PC-3 (cell line): ENCODE measurements at regions not wholly inside any gene's neighbourhood (a gene's known extent, or its start where the extent isn't known, plus 50 kb on each side); places are given as distances from the start of the nearest gene placed in this dataset.

Experiments used
- EZH2 ChIP-seq: fragments of 300-600 bp; sonication (generic); IDR thresholded peaks from one replicate; pipeline ENCODE4 v1.6.1; 2017; ENCODE audit warnings: antibody characterized with exemption, mild to moderate bottlenecking, low read length; ENCODE audit not compliant: unreplicated experiment
- TF ChIP-seq, protein P1 (sequence below): fragments of 300-600 bp; sonication (generic); conservative IDR thresholded peaks from 2 replicates; pipeline ENCODE4 v1.5.1; 2017; ENCODE audit warnings: antibody characterized with exemption, low read depth, mild to moderate bottlenecking, low read length

DNA sequence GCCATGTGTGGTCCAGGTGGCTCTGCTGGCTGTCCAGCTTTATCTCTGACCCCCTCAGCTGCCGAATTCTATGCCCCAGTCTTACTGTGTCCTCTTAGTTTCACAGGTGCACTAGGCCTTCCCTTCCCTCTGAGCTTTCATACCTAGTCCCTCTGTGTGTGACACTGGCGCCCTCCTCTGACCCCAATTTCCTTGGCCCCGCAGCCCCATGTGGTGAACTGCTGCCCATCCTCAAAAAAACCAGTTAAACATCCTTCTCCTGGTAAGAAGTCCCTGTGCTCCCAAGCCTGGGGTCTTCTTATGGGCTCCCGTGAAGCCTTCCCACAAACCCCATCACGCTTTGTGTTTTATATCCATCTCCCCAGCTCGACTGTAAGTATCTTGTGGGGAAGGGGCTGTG is 93.9 kb upstream of the TSPAN2 start:
- TF ChIP-seq, protein P1, sequence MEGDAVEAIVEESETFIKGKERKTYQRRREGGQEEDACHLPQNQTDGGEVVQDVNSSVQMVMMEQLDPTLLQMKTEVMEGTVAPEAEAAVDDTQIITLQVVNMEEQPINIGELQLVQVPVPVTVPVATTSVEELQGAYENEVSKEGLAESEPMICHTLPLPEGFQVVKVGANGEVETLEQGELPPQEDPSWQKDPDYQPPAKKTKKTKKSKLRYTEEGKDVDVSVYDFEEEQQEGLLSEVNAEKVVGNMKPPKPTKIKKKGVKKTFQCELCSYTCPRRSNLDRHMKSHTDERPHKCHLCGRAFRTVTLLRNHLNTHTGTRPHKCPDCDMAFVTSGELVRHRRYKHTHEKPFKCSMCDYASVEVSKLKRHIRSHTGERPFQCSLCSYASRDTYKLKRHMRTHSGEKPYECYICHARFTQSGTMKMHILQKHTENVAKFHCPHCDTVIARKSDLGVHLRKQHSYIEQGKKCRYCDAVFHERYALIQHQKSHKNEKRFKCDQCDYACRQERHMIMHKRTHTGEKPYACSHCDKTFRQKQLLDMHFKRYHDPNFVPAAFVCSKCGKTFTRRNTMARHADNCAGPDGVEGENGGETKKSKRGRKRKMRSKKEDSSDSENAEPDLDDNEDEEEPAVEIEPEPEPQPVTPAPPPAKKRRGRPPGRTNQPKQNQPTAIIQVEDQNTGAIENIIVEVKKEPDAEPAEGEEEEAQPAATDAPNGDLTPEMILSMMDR: no peak
- no peak for TF ChIP-seq EZH2
